Astrocyte of the spinal cord (primary cell): ENCODE measurements at regions not wholly inside any gene's neighbourhood (a gene's known extent, or its start where the extent isn't known, plus 50 kb on each side); places are given as distances from the start of the nearest gene placed in this dataset.

Experiments used
- DNase-seq: peaks from one replicate; pipeline ENCODE4 v3.0.0; 2011; ENCODE audit warnings: low read depth, low spot score
- H3K4me3 ChIP-seq: 2 replicates; pipeline ENCODE4 v1.5.1; 2011; ENCODE audit warnings: low read depth, mild to moderate bottlenecking, low read length, moderate library complexity
- in situ Hi-C: cut with HindIII; loops from 2 replicates; pipeline ENCODE4 v1.10.0; 2017; ENCODE audit warnings: low sequenced_read_pairs
- TF ChIP-seq, protein P1 (sequence below): IDR thresholded peaks from 2 replicates; pipeline ENCODE4 v1.5.1; 2012; ENCODE audit warnings: low read depth, mild to moderate bottlenecking, low read length, inconsistent platforms

- H3K4me3 ChIP-seq = no peak overlapping the region
- TF ChIP-seq, protein P1, sequence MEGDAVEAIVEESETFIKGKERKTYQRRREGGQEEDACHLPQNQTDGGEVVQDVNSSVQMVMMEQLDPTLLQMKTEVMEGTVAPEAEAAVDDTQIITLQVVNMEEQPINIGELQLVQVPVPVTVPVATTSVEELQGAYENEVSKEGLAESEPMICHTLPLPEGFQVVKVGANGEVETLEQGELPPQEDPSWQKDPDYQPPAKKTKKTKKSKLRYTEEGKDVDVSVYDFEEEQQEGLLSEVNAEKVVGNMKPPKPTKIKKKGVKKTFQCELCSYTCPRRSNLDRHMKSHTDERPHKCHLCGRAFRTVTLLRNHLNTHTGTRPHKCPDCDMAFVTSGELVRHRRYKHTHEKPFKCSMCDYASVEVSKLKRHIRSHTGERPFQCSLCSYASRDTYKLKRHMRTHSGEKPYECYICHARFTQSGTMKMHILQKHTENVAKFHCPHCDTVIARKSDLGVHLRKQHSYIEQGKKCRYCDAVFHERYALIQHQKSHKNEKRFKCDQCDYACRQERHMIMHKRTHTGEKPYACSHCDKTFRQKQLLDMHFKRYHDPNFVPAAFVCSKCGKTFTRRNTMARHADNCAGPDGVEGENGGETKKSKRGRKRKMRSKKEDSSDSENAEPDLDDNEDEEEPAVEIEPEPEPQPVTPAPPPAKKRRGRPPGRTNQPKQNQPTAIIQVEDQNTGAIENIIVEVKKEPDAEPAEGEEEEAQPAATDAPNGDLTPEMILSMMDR = no peak
- in situ Hi-C loops = no loop called here
- DNase-seq = no peak
Measured at GRCh38 chr3:18687286-18687685, 262.1 kb upstream of the SATB1 start.

DNA sequence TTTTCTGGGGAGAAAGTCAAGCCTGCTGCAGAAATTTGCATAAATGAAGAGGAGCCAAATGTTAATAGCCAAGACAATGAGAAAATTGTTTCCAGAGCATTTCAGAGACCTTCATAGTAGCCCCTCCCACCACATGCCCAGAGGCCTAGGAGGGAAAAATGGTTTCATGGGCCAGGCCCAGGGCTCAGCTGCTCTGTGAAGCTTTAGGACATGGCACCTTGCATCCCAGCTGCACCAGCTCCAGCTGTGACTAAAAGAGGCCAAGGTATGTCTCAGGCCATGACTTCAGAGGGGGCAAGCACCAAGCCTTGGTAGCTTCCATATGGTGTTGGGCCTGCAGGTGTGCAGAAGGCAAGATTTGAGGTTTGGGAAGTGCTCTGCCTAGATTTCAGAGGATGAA is 258.8 kb upstream of the SATB1 start:
- DNase-seq = no peak
- TF ChIP-seq, protein P1 = no peak
- in situ Hi-C loops = no loop called here
- no peak overlapping the region for H3K4me3 ChIP-seq

DNA sequence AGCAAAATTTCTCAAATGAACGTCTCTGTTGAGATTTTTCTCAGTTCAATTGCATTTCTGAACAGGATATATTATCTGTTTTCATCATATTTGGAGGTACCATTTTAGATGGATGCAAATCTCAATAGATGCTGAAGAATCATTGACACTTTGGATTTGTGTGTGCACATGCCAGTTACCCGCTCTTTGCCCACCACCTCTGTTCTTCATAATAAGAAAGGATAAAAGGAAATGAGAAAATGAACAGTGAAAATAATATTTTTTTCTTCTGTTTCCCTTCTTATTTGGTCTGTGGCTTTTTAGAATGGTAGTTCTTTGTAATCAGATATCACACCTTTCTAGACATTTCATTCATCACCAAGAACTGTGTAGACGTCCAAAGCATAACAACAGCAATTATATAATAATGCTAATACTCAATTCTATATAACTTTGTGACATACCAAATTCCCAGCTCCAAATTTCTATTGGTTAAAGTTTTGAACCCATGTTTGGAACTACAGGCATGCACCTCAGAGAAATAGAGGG is 256.7 kb upstream of the SATB1 start:
- no peak overlapping the region for H3K4me3 ChIP-seq
- in situ Hi-C loops = no loop called here
- TF ChIP-seq, protein P1 = no peak
- no peak for DNase-seq

- DNase-seq = no peak
- in situ Hi-C loops = no loop called here
- H3K4me3 ChIP-seq = no peak overlapping the region
- TF ChIP-seq, protein P1 = no peak
Measured at GRCh38 chr3:18680758-18681157, 255.6 kb upstream of the SATB1 start.

- TF ChIP-seq, protein P1 = no peak
- no peak overlapping the region for H3K4me3 ChIP-seq
- in situ Hi-C loops = no loop called here
- no peak for DNase-seq
Measured at GRCh38 chr3:18679238-18679637, 254.1 kb upstream of the SATB1 start.

DNA sequence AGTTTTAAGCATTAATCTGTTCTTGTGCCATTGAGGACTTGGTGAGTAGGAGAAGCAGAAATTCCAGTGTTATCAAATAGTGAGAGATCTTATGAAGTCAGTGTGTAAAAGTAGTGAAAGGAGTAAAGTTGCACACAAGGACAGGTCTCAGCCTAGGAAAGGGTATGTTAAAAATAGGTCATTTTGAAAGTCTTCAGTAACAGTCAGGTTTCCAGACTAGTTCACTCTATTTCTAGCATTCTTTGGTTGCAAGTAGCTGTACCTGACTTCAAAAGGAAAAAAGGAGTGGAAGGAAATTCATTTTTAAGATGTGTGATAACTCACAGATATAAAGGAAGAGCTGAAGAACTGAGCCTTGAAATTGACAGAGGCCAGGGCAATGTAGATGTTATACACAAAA is 250.1 kb upstream of the SATB1 start:
- H3K4me3 ChIP-seq = no peak overlapping the region
- DNase-seq = no peak
- in situ Hi-C loops = no loop called here
- TF ChIP-seq, protein P1 = no peak

DNA sequence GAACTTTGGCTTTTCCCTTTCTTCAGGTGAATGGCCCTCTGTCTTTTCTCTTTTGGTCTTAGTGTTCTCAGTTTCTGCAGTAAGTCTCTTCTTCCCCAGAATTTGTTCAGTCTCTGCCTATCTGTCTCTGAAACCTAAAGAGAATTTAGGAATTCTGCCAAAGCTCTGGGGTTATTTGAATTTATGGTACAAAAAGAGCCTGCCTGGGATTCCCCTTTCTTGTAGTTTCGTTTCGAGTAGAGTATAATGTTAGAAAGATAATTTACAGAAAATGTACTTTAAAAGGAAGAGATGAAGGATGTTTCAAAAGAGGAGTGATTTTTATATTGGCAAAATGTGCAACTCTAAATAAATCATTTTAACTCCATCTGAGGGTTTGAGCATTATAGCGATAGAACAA is 247.4 kb upstream of the SATB1 start:
- TF ChIP-seq, protein P1 = no peak
- H3K4me3 ChIP-seq = no peak overlapping the region
- in situ Hi-C loops = no loop called here
- DNase-seq = no peak
